ENCODE measurements at regions not wholly inside any gene's neighbourhood (a gene's known extent, or its start where the extent isn't known, plus 50 kb on each side); places are given as distances from the start of the nearest gene placed in this dataset.

DNA sequence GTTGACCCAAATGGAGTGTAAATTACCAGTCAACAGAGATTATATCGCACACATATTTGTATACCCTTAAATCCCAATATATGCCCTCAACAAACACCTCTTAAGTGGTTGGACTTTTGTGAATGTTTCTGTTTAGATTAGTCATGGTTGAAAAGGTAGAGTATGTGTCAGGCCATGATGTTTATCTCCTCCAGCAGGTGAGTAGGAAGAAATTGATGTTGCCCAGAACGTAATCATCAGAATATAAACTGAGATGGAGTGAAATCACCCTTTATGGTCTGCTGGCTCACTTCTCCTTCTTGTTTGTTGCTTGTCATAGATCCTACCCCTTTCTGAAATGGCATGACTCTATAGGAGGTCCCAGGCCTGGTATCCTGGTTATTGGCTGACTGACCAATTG lies 431.8 kb downstream of the ETS1 start:
- Histone ChIP-seq H3K4me3 (no peak overlapping the region), H3K9me3 (no peaks in the 10 kb centered on the region), H3K4me2 (no peak overlapping the region), H3K27ac (no peak overlapping the region), H3K4me1 (no peaks in the 10 kb centered on the region)
- no peak for FAIRE-seq
- no peak for ATAC-seq
- CTCF ChIA-PET, result interaction anchor here (2.0 to 6.6 kb wide), 3 partner anchors 124 to 675 kb away, joined by 4 to 97 read pairs (median 38); no protein-coding TSS in a partner anchor
- TF ChIP-seq RCOR1 (IDR thresholded peaks at IDR 0.05; ENCODE audit: low read depth, low read length) (no peak), RFX5 (IDR thresholded peaks at IDR 0.05) (no peak)
- POLR2A ChIA-PET, result no interaction called here
- WGBS (ENCODE audit: missing lambda C conversion rate), result 36% methylated on average over 2 of the region's 2 CpGs
- no peak for DNase-seq (ENCODE audit: low read depth in 1 of 2, low spot score in 1 of 2)

DNA sequence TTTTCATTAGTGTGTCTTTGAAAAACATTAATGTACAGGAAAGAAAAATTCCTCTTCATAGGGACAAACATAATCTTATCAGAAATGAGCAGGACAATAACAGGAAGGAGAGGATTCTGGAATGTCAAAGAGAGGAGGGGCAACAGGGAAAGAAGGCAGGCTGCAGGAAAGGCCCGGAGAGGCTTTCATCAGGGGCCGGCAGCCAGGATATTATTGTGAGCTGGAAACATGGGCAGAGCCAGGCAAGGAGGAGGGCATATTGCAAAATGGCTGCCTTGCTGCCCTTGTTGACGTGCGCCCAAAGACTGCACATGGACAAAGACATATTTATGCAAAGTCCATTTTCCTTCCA lies 433.7 kb downstream of the ETS1 start:
- ATAC-seq, result no peak

DNA sequence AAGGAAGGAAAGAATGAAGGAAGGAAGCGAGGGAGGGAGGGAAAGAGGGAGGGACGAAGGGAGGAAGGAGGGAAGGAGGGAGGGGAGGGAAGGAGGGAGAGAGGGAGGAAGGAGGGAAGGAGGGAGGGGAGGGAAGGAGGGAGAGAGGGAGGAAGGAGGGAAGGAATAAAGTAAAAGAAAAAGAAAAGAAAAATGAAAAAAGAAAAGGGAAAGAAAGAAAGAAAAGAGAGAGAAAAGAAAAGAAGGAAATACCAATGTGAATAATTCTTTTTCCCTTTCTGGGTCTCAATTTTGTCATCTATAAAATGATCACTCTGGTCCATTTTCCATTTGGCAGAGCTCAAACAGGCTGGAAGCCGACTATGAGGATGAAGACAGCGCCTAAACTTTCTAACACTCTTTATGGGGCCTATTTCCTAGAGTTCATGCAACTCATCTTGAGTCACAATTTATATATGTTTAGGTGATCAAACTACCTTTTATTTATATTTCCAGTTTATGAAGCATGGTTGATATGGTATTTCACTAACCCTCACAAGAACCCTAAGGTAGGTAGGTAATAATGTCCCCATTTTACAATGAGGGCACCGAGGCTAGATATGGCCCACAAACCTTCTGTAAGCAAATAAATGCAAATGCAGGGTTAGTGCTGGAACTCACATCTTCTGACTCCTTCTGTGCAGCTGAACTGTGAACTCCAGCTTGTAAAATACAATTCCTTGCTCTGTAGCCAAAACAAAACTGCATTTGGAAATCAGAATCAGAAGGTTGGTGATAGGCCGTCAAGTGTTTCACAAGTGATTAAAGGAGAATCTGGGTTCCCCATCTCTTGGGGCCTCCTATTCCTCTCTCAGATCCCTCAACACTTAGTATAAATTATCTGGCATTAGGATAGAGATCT lies 434.3 kb downstream of the ETS1 start:
- no peak for ATAC-seq
- H3K9me3 ChIP-seq, result no peaks in the 10 kb centered on the region
- TF ChIP-seq JUN (IDR thresholded peaks at IDR 0.05) (no peak), CBX8 (IDR thresholded peaks at IDR 0.05) (no peak), ESRRA (IDR thresholded peaks at IDR 0.05; ENCODE audit: borderline replicate concordance, low read length) (no peak), NFE2L2 (conservative IDR thresholded peaks at IDR 0.05; ENCODE audit: low read length) (no peak), ZSCAN20 (CRISPR knock-in tag; IDR thresholded peaks at IDR 0.05) (no peak)
- TF ChIP-seq, protein P1, sequence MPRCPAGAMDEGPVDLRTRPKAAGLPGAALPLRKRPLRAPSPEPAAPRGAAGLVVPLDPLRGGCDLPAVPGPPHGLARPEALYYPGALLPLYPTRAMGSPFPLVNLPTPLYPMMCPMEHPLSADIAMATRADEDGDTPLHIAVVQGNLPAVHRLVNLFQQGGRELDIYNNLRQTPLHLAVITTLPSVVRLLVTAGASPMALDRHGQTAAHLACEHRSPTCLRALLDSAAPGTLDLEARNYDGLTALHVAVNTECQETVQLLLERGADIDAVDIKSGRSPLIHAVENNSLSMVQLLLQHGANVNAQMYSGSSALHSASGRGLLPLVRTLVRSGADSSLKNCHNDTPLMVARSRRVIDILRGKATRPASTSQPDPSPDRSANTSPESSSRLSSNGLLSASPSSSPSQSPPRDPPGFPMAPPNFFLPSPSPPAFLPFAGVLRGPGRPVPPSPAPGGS (IDR thresholded peaks at IDR 0.05), result no peak
- no peak for FAIRE-seq
- no peak for DNase-seq (ENCODE audit: low read depth in 1 of 2, low spot score in 1 of 2)
- H3K4me1 ChIP-seq, result no peaks in the 10 kb centered on the region
- 47% methylated on average over 6 of the region's 6 CpGs for WGBS (ENCODE audit: missing lambda C conversion rate)
- no peak overlapping the region for H3K27ac ChIP-seq
- H3K4me2 ChIP-seq, result no peak overlapping the region
- POLR2A ChIA-PET, result no interaction called here
- CTCF ChIA-PET, result interaction anchor here (1.4 kb wide), 1 partner anchor 19 kb away, joined by 4 read pairs; no protein-coding TSS in a partner anchor
- no peak overlapping the region for H3K4me3 ChIP-seq

More for the DNA sequence above, 433.7 kb downstream of the ETS1 start:
- no peak overlapping the region for H3K4me2 ChIP-seq
- H3K9me3 ChIP-seq, result no peaks in the 10 kb centered on the region
- 79% methylated on average over 4 of the region's 4 CpGs for whole genome bisulfite sequencing (ENCODE audit: missing lambda C conversion rate)
- DNase-seq (ENCODE audit: low read depth in 1 of 2, low spot score in 1 of 2) (no peak), FAIRE-seq (no peak)
- TF ChIP-seq, protein P2, sequence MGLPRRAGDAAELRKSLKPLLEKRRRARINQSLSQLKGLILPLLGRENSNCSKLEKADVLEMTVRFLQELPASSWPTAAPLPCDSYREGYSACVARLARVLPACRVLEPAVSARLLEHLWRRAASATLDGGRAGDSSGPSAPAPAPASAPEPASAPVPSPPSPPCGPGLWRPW (IDR thresholded peaks at IDR 0.05), result no peak
- TF ChIP-seq TFCP2L1 (CRISPR knock-in tag; IDR thresholded peaks at IDR 0.05) (no peak), KDM5A (IDR thresholded peaks at IDR 0.05) (no peak)
- no peak overlapping the region for H3K4me3 ChIP-seq
- POLR2A ChIA-PET, result no interaction called here
- H3K4me1 ChIP-seq, result no peaks in the 10 kb centered on the region
- CTCF ChIA-PET, result interaction anchor here (1.2 to 1.4 kb wide), 2 partner anchors 19 to 677 kb away, joined by 4 to 7 read pairs; no protein-coding TSS in a partner anchor
- no peak overlapping the region for H3K27ac ChIP-seq

DNA sequence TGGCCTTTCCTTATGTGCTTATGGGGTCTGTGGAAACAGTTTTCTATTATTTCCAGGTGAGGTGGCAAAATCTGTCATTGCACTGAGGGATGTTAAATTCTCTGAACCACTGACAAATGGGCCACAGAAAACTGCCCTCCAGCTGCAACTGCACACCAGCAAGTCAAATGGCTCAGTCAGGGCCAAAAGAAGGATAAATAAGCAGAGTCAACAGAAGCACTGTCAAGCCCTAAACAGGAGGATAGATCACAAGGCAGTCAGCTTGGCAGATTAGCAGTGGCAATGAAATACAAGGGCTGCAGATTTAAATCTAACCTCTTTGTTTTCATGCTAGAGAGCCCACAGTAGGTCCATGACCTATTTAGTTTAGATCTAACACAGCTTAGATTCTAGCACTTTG lies 435.6 kb downstream of the ETS1 start:
- Histone ChIP-seq H3K4me3 (no peak overlapping the region), H3K4me1 (no peaks in the 10 kb centered on the region), H3K9me3 (no peaks in the 10 kb centered on the region), H3K27ac (no peak overlapping the region), H3K4me2 (no peak overlapping the region)
- TF ChIP-seq JUN (IDR thresholded peaks at IDR 0.05) (no peak), NPAS2 (CRISPR knock-in tag; IDR thresholded peaks at IDR 0.05; ENCODE audit: borderline replicate concordance) (no peak), RNF2 (IDR thresholded peaks at IDR 0.05; ENCODE audit: borderline replicate concordance, low read depth) (no peak), RCOR1 (IDR thresholded peaks at IDR 0.05; ENCODE audit: low read depth, low read length) (no peak), SMC3 (IDR thresholded peaks at IDR 0.05) (no peak), ZNF302 (CRISPR knock-in tag; IDR thresholded peaks at IDR 0.05) (no peak), JUNB (IDR thresholded peaks at IDR 0.05) (no peak), MAFK (IDR thresholded peaks at IDR 0.05; ENCODE audit: partially characterized antibody) (no peak)
- TF ChIP-seq, protein P3, sequence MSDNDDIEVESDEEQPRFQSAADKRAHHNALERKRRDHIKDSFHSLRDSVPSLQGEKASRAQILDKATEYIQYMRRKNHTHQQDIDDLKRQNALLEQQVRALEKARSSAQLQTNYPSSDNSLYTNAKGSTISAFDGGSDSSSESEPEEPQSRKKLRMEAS (IDR thresholded peaks at IDR 0.05), result no peak
- TF ChIP-seq, protein P4, sequence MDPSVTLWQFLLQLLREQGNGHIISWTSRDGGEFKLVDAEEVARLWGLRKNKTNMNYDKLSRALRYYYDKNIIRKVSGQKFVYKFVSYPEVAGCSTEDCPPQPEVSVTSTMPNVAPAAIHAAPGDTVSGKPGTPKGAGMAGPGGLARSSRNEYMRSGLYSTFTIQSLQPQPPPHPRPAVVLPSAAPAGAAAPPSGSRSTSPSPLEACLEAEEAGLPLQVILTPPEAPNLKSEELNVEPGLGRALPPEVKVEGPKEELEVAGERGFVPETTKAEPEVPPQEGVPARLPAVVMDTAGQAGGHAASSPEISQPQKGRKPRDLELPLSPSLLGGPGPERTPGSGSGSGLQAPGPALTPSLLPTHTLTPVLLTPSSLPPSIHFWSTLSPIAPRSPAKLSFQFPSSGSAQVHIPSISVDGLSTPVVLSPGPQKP (IDR thresholded peaks at IDR 0.05; ENCODE audit: low read depth, low read length), result no peak
- no peak for ATAC-seq
- POLR2A ChIA-PET, result no interaction called here
- FAIRE-seq, result no peak
- CTCF ChIA-PET, result interaction anchor here (1.1 to 2.5 kb wide), 2 partner anchors 626 to 679 kb away, joined by 3 to 10 read pairs; no protein-coding TSS in a partner anchor
- no peak for DNase-seq (ENCODE audit: low read depth in 1 of 2, low spot score in 1 of 2)
